ENCODE measurements at regions not wholly inside any gene's neighbourhood (a gene's known extent, or its start where the extent isn't known, plus 50 kb on each side); places are given as distances from the start of the nearest gene placed in this dataset.

GRCh38 chr3:1591327-1592028 lies 498.7 kb downstream of the CNTN6 start:
- no peak for DNase-seq
- Histone ChIP-seq H3K9me3 (replicated peaks; ENCODE audit: control insufficient read depth, low read depth, low read length) (peaks cover 8% of the 10 kb centered on the region), H3K27me3 (ENCODE audit: control insufficient read depth, insufficient read depth, low read length) (no peaks in the 10 kb centered on the region), H3K27ac (ENCODE audit: low read length) (no peak overlapping the region), H3K36me3 (ENCODE audit: control insufficient read depth, insufficient read depth, low read length) (no peaks in the 10 kb centered on the region), H3K4me1 (ENCODE audit: control insufficient read depth, insufficient read depth, low read length) (no peaks in the 10 kb centered on the region), H3K4me3 (ENCODE audit: low read length) (no peak overlapping the region)
- WGBS (ENCODE audit: insufficient coverage), result no CpG with 5 or more reads among the region's 4 CpGs

- Histone ChIP-seq H3K4me1 (ENCODE audit: control insufficient read depth, insufficient read depth, low read length) (no peaks in the 10 kb centered on the region), H3K4me3 (ENCODE audit: low read length) (no peak overlapping the region), H3K27me3 (ENCODE audit: control insufficient read depth, insufficient read depth, low read length) (no peaks in the 10 kb centered on the region), H3K9me3 (replicated peaks; ENCODE audit: control insufficient read depth, low read depth, low read length) (no peaks in the 10 kb centered on the region), H3K36me3 (ENCODE audit: control insufficient read depth, insufficient read depth, low read length) (no peaks in the 10 kb centered on the region), H3K27ac (ENCODE audit: low read length) (no peak overlapping the region)
- DNase-seq, result no peak
Observed at GRCh38 chr3:1594940-1595339, 502.1 kb downstream of the CNTN6 start.

GRCh38 chr3:1600206-1600605 lies 498.5 kb upstream of the CNTN4 start:
- no peak overlapping the region for H3K4me3 ChIP-seq (ENCODE audit: low read length)
- 94% methylated on average over 6 of the region's 8 CpGs for WGBS (ENCODE audit: insufficient coverage)
- no peaks in the 10 kb centered on the region for H3K27me3 ChIP-seq (ENCODE audit: control insufficient read depth, insufficient read depth, low read length)
- no peaks in the 10 kb centered on the region for H3K9me3 ChIP-seq (replicated peaks; ENCODE audit: control insufficient read depth, low read depth, low read length)
- H3K27ac ChIP-seq (ENCODE audit: low read length), result no peak overlapping the region
- no peaks in the 10 kb centered on the region for H3K4me1 ChIP-seq (ENCODE audit: control insufficient read depth, insufficient read depth, low read length)
- no peaks in the 10 kb centered on the region for H3K36me3 ChIP-seq (ENCODE audit: control insufficient read depth, insufficient read depth, low read length)
- DNase-seq, result no peak

GRCh38 chr3:1600700-1601418 lies 497.8 kb upstream of the CNTN4 start:
- Histone ChIP-seq H3K4me1 (ENCODE audit: control insufficient read depth, insufficient read depth, low read length) (no peaks in the 10 kb centered on the region), H3K27ac (ENCODE audit: low read length) (no peak overlapping the region), H3K27me3 (ENCODE audit: control insufficient read depth, insufficient read depth, low read length) (no peaks in the 10 kb centered on the region), H3K4me3 (ENCODE audit: low read length) (no peak overlapping the region), H3K36me3 (ENCODE audit: control insufficient read depth, insufficient read depth, low read length) (no peaks in the 10 kb centered on the region), H3K9me3 (replicated peaks; ENCODE audit: control insufficient read depth, low read depth, low read length) (no peaks in the 10 kb centered on the region)
- WGBS (ENCODE audit: insufficient coverage), result 90% methylated on average over 17 of the region's 22 CpGs
- DNase-seq, result no peak

GRCh38 chr3:1609416-1609815 lies 489.2 kb upstream of the CNTN4 start:
- Histone ChIP-seq H3K36me3 (ENCODE audit: control insufficient read depth, insufficient read depth, low read length) (no peaks in the 10 kb centered on the region), H3K27me3 (ENCODE audit: control insufficient read depth, insufficient read depth, low read length) (no peaks in the 10 kb centered on the region), H3K9me3 (replicated peaks; ENCODE audit: control insufficient read depth, low read depth, low read length) (no peaks in the 10 kb centered on the region), H3K4me3 (ENCODE audit: low read length) (no peak overlapping the region), H3K4me1 (ENCODE audit: control insufficient read depth, insufficient read depth, low read length) (peaks cover 2% of the 10 kb centered on the region), H3K27ac (ENCODE audit: low read length) (no peak overlapping the region)
- WGBS (ENCODE audit: insufficient coverage), result no CpG with 5 or more reads among the region's 1 CpG
- peak; percentile 77 for DNase-seq

- Histone ChIP-seq H3K36me3 (ENCODE audit: control insufficient read depth, insufficient read depth, low read length) (no peaks in the 10 kb centered on the region), H3K27me3 (ENCODE audit: control insufficient read depth, insufficient read depth, low read length) (no peaks in the 10 kb centered on the region), H3K4me3 (ENCODE audit: low read length) (no peak overlapping the region), H3K9me3 (replicated peaks; ENCODE audit: control insufficient read depth, low read depth, low read length) (no peaks in the 10 kb centered on the region), H3K4me1 (ENCODE audit: control insufficient read depth, insufficient read depth, low read length) (peaks cover 2% of the 10 kb centered on the region), H3K27ac (ENCODE audit: low read length) (no peak overlapping the region)
- DNase-seq, result no peak
- 50% methylated on average over 1 of the region's 3 CpGs for WGBS (ENCODE audit: insufficient coverage)
Observed at GRCh38 chr3:1611824-1612223, 486.8 kb upstream of the CNTN4 start.

- no peak overlapping the region for H3K27ac ChIP-seq (ENCODE audit: low read length)
- WGBS (ENCODE audit: insufficient coverage), result 76% methylated on average over 4 of the region's 4 CpGs
- H3K27me3 ChIP-seq (ENCODE audit: control insufficient read depth, insufficient read depth, low read length), result no peaks in the 10 kb centered on the region
- H3K4me3 ChIP-seq (ENCODE audit: low read length), result no peak overlapping the region
- peaks cover 2% of the 10 kb centered on the region for H3K4me1 ChIP-seq (ENCODE audit: control insufficient read depth, insufficient read depth, low read length)
- no peaks in the 10 kb centered on the region for H3K9me3 ChIP-seq (replicated peaks; ENCODE audit: control insufficient read depth, low read depth, low read length)
- H3K36me3 ChIP-seq (ENCODE audit: control insufficient read depth, insufficient read depth, low read length), result no peaks in the 10 kb centered on the region
- DNase-seq, result no peak
Observed at GRCh38 chr3:1613962-1614361, 484.7 kb upstream of the CNTN4 start.

GRCh38 chr3:1616744-1617143 lies 481.9 kb upstream of the CNTN4 start:
- 31% methylated on average over 2 of the region's 2 CpGs for WGBS (ENCODE audit: insufficient coverage)
- peak; percentile 3 for DNase-seq
- Histone ChIP-seq H3K4me1 (ENCODE audit: control insufficient read depth, insufficient read depth, low read length) (no peaks in the 10 kb centered on the region), H3K27ac (ENCODE audit: low read length) (no peak overlapping the region), H3K27me3 (ENCODE audit: control insufficient read depth, insufficient read depth, low read length) (no peaks in the 10 kb centered on the region), H3K4me3 (ENCODE audit: low read length) (no peak overlapping the region), H3K36me3 (ENCODE audit: control insufficient read depth, insufficient read depth, low read length) (no peaks in the 10 kb centered on the region), H3K9me3 (replicated peaks; ENCODE audit: control insufficient read depth, low read depth, low read length) (no peaks in the 10 kb centered on the region)

GRCh38 chr3:1623896-1624295 lies 474.8 kb upstream of the CNTN4 start:
- no peak overlapping the region for H3K4me3 ChIP-seq (ENCODE audit: low read length)
- H3K9me3 ChIP-seq (replicated peaks; ENCODE audit: control insufficient read depth, low read depth, low read length), result no peaks in the 10 kb centered on the region
- H3K36me3 ChIP-seq (ENCODE audit: control insufficient read depth, insufficient read depth, low read length), result no peaks in the 10 kb centered on the region
- H3K27ac ChIP-seq (ENCODE audit: low read length), result no peak overlapping the region
- WGBS (ENCODE audit: insufficient coverage), result no CpG with 5 or more reads among the region's 2 CpGs
- no peaks in the 10 kb centered on the region for H3K4me1 ChIP-seq (ENCODE audit: control insufficient read depth, insufficient read depth, low read length)
- no peaks in the 10 kb centered on the region for H3K27me3 ChIP-seq (ENCODE audit: control insufficient read depth, insufficient read depth, low read length)
- DNase-seq, result no peak

GRCh38 chr3:1632128-1632527 lies 466.5 kb upstream of the CNTN4 start:
- 100% methylated on average over 4 of the region's 7 CpGs for WGBS (ENCODE audit: insufficient coverage)
- no peaks in the 10 kb centered on the region for H3K36me3 ChIP-seq (ENCODE audit: control insufficient read depth, insufficient read depth, low read length)
- H3K4me1 ChIP-seq (ENCODE audit: control insufficient read depth, insufficient read depth, low read length), result no peaks in the 10 kb centered on the region
- H3K9me3 ChIP-seq (replicated peaks; ENCODE audit: control insufficient read depth, low read depth, low read length), result no peaks in the 10 kb centered on the region
- H3K4me3 ChIP-seq (ENCODE audit: low read length), result no peak overlapping the region
- no peak overlapping the region for H3K27ac ChIP-seq (ENCODE audit: low read length)
- no peaks in the 10 kb centered on the region for H3K27me3 ChIP-seq (ENCODE audit: control insufficient read depth, insufficient read depth, low read length)
- no peak for DNase-seq
